Hepatocyte (in vitro differentiated cells): ENCODE measurements at regions not wholly inside any gene's neighbourhood (a gene's known extent, or its start where the extent isn't known, plus 50 kb on each side); places are given as distances from the start of the nearest gene placed in this dataset.

Experiments used
- EZH2 ChIP-seq: fragments of 200-600 bp; sonication (generic); IDR thresholded peaks from 2 replicates; pipeline ENCODE4 v1.6.1; 2016; ENCODE audit warnings: antibody characterized with exemption, mild to moderate bottlenecking, borderline replicate concordance
- EZH2phosphoT487 ChIP-seq: fragments of 200-600 bp; sonication (generic); IDR thresholded peaks from one replicate; pipeline ENCODE4 v1.6.1; 2018; ENCODE audit warnings: antibody characterized with exemption, mild to moderate bottlenecking, low read depth, moderate library complexity; ENCODE audit not compliant: unreplicated experiment, severe bottlenecking
- TF ChIP-seq, protein P1 (sequence below): fragments of 200-600 bp; sonication (generic); IDR thresholded peaks from 2 replicates; pipeline ENCODE4 v1.5.1; 2016; ENCODE audit warnings: antibody characterized with exemption, mild to moderate bottlenecking; ENCODE audit not compliant: poor library complexity

DNA sequence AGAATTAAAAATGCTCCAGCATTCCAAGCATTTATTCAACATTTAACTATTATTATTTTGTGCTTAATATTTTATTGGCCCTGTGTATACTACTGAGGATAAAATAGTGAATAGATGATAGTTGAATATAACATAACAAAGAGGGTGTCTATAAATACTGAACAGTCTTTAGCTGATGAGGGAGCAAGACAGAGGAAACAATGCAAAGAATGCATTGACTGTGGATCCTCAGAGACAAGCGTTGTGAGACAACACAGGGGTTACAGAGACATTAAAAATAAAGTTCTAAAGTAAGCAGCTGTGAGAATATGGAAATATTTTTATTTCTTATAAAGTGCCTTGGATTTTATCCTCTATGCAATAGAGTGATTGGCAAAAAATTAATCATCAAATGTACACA is 1133.1 kb downstream of the PLA2G4A start:
- TF ChIP-seq EZH2phosphoT487 (no peak), EZH2 (no peak)
- TF ChIP-seq, protein P1, sequence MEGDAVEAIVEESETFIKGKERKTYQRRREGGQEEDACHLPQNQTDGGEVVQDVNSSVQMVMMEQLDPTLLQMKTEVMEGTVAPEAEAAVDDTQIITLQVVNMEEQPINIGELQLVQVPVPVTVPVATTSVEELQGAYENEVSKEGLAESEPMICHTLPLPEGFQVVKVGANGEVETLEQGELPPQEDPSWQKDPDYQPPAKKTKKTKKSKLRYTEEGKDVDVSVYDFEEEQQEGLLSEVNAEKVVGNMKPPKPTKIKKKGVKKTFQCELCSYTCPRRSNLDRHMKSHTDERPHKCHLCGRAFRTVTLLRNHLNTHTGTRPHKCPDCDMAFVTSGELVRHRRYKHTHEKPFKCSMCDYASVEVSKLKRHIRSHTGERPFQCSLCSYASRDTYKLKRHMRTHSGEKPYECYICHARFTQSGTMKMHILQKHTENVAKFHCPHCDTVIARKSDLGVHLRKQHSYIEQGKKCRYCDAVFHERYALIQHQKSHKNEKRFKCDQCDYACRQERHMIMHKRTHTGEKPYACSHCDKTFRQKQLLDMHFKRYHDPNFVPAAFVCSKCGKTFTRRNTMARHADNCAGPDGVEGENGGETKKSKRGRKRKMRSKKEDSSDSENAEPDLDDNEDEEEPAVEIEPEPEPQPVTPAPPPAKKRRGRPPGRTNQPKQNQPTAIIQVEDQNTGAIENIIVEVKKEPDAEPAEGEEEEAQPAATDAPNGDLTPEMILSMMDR = no peak
